Stimulated activated CD4-positive, alpha-beta T cell treated with anti-CD3 and anti-CD28 coated beads, Interleukin-2, amount 100 ng/mL, for 24 hours (primary cell): ENCODE measurements at regions not wholly inside any gene's neighbourhood (a gene's known extent, or its start where the extent isn't known, plus 50 kb on each side); places are given as distances from the start of the nearest gene placed in this dataset.
"Not testable (repeated sequence)": the region's sequence is repeated elsewhere in the genome, so short reads cannot be mapped to it uniquely, and the experiment has no call there.

Experiments used
- DNase-seq, 2 donors: peaks; one replicate each; pipeline ENCODE4 v3.0.0-alpha.2; 2020

- DNase-seq = no peak
These were observed 169.0 kb upstream of the TSC22D2 start for GRCh38 chr3:150238995-150239619.

GRCh38 chr3:150238048-150238802 lies 169.9 kb upstream of the TSC22D2 start:
- no peak for DNase-seq

- no peak for DNase-seq
These were observed 170.6 kb upstream of the TSC22D2 start for GRCh38 chr3:150237490-150237889.

GRCh38 chr3:150236316-150237082 lies 171.6 kb upstream of the TSC22D2 start:
- DNase-seq = no peak

- no peak for DNase-seq
These were observed 172.3 kb upstream of the TSC22D2 start for GRCh38 chr3:150235799-150236198.

GRCh38 chr3:150232992-150233451 lies 175.1 kb upstream of the TSC22D2 start:
- DNase-seq = no peak

- DNase-seq = no peak
These were observed 178.1 kb upstream of the TSC22D2 start for GRCh38 chr3:150230037-150230436.

- not testable (repeated sequence) for DNase-seq
These were observed 179.5 kb upstream of the TSC22D2 start for GRCh38 chr3:150228626-150229025.

- peak; percentile 28 to 51 for DNase-seq
These were observed 180.3 kb upstream of the TSC22D2 start for GRCh38 chr3:150227839-150228238.

GRCh38 chr3:150225986-150226385 lies 182.1 kb upstream of the TSC22D2 start:
- no peak for DNase-seq

- DNase-seq = no peak
These were observed 184.5 kb upstream of the TSC22D2 start for GRCh38 chr3:150223558-150223957.

- no peak for DNase-seq
These were observed 185.2 kb upstream of the TSC22D2 start for GRCh38 chr3:150222691-150223489.

GRCh38 chr3:150221904-150222523 lies 186.1 kb upstream of the TSC22D2 start:
- DNase-seq = no peak

GRCh38 chr3:150220799-150221198 lies 187.3 kb upstream of the TSC22D2 start:
- DNase-seq = no peak

- no peak for DNase-seq
These were observed 188.1 kb upstream of the TSC22D2 start for GRCh38 chr3:150220041-150220440.

- DNase-seq = no peak
These were observed 189.3 kb upstream of the TSC22D2 start for GRCh38 chr3:150218841-150219240.

- no peak for DNase-seq
These were observed 189.9 kb upstream of the TSC22D2 start for GRCh38 chr3:150218236-150218635.

GRCh38 chr3:150217691-150218090 lies 190.4 kb upstream of the TSC22D2 start:
- DNase-seq = no peak

- DNase-seq = no peak
These were observed 191.1 kb upstream of the TSC22D2 start for GRCh38 chr3:150216866-150217600.

GRCh38 chr3:150216041-150216811 lies 191.9 kb upstream of the TSC22D2 start:
- no peak for DNase-seq

- no peak for DNase-seq
These were observed 192.5 kb upstream of the TSC22D2 start for GRCh38 chr3:150215616-150216015.
